Right ventricle myocardium superior (tissue), 1 donor: ENCODE measurements at regions not wholly inside any gene's neighbourhood (a gene's known extent, or its start where the extent isn't known, plus 50 kb on each side); places are given as distances from the start of the nearest gene placed in this dataset.

Source experiments
- ATAC-seq: fragments of 200-7000 bp; cut with Tn5 transposase; one replicate; pipeline ENCODE4 v1.9.1; 2020; ENCODE audit warnings: mild to moderate bottlenecking; ENCODE audit not compliant: poor library complexity
- DNase-seq: peaks from one replicate; pipeline ENCODE4 v3.0.0-alpha.2; 2020
- intact Hi-C: fragments of 100-400 bp; cut with DNase I; formaldehyde crosslinking; loops from one replicate; pipeline ENCODE4 v1.11.2; 2022
- donor health status: DM: no; HTN: yes; CAD: no; lungs with severe emphysema.

- intact Hi-C loops: no loop called here
- no peak for ATAC-seq
Measured at GRCh38 chr4:11149612-11150259, 279.0 kb downstream of the HS3ST1 start.

GRCh38 chr4:11139871-11140270 is 288.8 kb downstream of the HS3ST1 start:
- ATAC-seq: no peak
- intact Hi-C loops: no loop called here
- DNase-seq: no peak

More at GRCh38 chr4:11149612-11150259, 279.0 kb downstream of the HS3ST1 start:
- no peak for DNase-seq

GRCh38 chr4:11138964-11139363 is 289.7 kb downstream of the HS3ST1 start:
- DNase-seq (no peak), ATAC-seq (no peak)
- intact Hi-C loops: no loop called here

- intact Hi-C loops: no loop called here
- no peak for DNase-seq
- no peak for ATAC-seq
Measured at GRCh38 chr4:11134705-11135104, 294.0 kb downstream of the HS3ST1 start.

- DNase-seq (no peak), ATAC-seq (no peak)
- intact Hi-C loops: no loop called here
Measured at GRCh38 chr4:11133868-11134267, 294.8 kb downstream of the HS3ST1 start.

- no peak for DNase-seq
- no peak for ATAC-seq
- intact Hi-C loops: no loop called here
Measured at GRCh38 chr4:11132478-11132877, 296.2 kb downstream of the HS3ST1 start.

- DNase-seq (no peak), ATAC-seq (no peak)
- intact Hi-C loops: no loop called here
Measured at GRCh38 chr4:11131491-11131890, 297.2 kb downstream of the HS3ST1 start.

GRCh38 chr4:11130195-11130970 is 298.3 kb downstream of the HS3ST1 start:
- no peak for DNase-seq
- intact Hi-C loops: no loop called here
- ATAC-seq: peak; percentile 49

GRCh38 chr4:11120435-11120834 is 308.3 kb downstream of the HS3ST1 start:
- no peak for ATAC-seq
- intact Hi-C loops: no loop called here

GRCh38 chr4:11119474-11119873 is 309.2 kb downstream of the HS3ST1 start:
- DNase-seq (no peak), ATAC-seq (no peak)
- intact Hi-C loops: no loop called here

More at GRCh38 chr4:11120435-11120834, 308.3 kb downstream of the HS3ST1 start:
- DNase-seq: no peak

GRCh38 chr4:11118513-11118912 is 310.2 kb downstream of the HS3ST1 start:
- intact Hi-C loops: no loop called here
- DNase-seq (no peak), ATAC-seq (no peak)

GRCh38 chr4:11116940-11117339 is 311.8 kb downstream of the HS3ST1 start:
- DNase-seq (no peak), ATAC-seq (no peak)
- intact Hi-C loops: no loop called here

GRCh38 chr4:11111876-11112275 is 316.8 kb downstream of the HS3ST1 start:
- intact Hi-C loops: no loop called here
- DNase-seq (no peak), ATAC-seq (no peak)

- ATAC-seq: no peak
- DNase-seq: no peak
- intact Hi-C loops: no loop called here
Measured at GRCh38 chr4:11111370-11111769, 317.3 kb downstream of the HS3ST1 start.

GRCh38 chr4:11106759-11107158 is 321.9 kb downstream of the HS3ST1 start:
- no peak for ATAC-seq
- intact Hi-C loops: no loop called here
- no peak for DNase-seq

- ATAC-seq (no peak), DNase-seq (no peak)
- intact Hi-C loops: no loop called here
Measured at GRCh38 chr4:11106190-11106589, 322.5 kb downstream of the HS3ST1 start.

- ATAC-seq (no peak), DNase-seq (no peak)
- intact Hi-C loops: no loop called here
Measured at GRCh38 chr4:11105715-11106114, 323.0 kb downstream of the HS3ST1 start.

- DNase-seq: no peak
- no peak for ATAC-seq
- intact Hi-C loops: no loop called here
Measured at GRCh38 chr4:11098461-11098860, 330.2 kb downstream of the HS3ST1 start.

- intact Hi-C loops: no loop called here
- DNase-seq: no peak
- ATAC-seq: no peak
Measured at GRCh38 chr4:11097725-11098124, 331.0 kb downstream of the HS3ST1 start.

- ATAC-seq (no peak), DNase-seq (no peak)
- intact Hi-C loops: no loop called here
Measured at GRCh38 chr4:11081006-11081405, 347.7 kb downstream of the HS3ST1 start.
